Thymus (tissue), 11 donors: ENCODE measurements at regions not wholly inside any gene's neighbourhood (a gene's known extent, or its start where the extent isn't known, plus 50 kb on each side); places are given as distances from the start of the nearest gene placed in this dataset.
"Not testable (repeated sequence)": the region's sequence is repeated elsewhere in the genome, so short reads cannot be mapped to it uniquely, and the experiment has no call there.

Experiments
- DNase-seq, 9 donors: peaks; one replicate each; pipeline ENCODE4 v3.0.0-alpha.2; 2013; ENCODE audit warnings: low spot score in 9 of 9, low read depth in 6 of 9, missing footprints in 1 of 9
- H3K27ac ChIP-seq, 2 donors: one replicate each; pipeline ENCODE4 v1.5.1; 2013; ENCODE audit warnings: control low read depth in 1 of 2, low read depth in 1 of 2, low read length in 1 of 2, mild to moderate bottlenecking in 1 of 2, moderate library complexity in 1 of 2
- H3K27me3 ChIP-seq, 2 donors: one replicate each; pipeline ENCODE4 v1.5.1; 2013; ENCODE audit warnings: low read length in 1 of 2; ENCODE audit not compliant: control insufficient read depth in 2 of 2, insufficient read depth in 1 of 2
- H3K36me3 ChIP-seq, 2 donors: one replicate each; pipeline ENCODE4 v1.5.1; 2013; ENCODE audit warnings: low read length in 1 of 2, mild to moderate bottlenecking in 1 of 2, moderate library complexity in 1 of 2; ENCODE audit not compliant: control insufficient read depth in 2 of 2, insufficient read depth in 2 of 2
- H3K4me1 ChIP-seq, 2 donors: one replicate each; pipeline ENCODE4 v1.5.1; 2013; ENCODE audit warnings: low read length in 2 of 2; ENCODE audit not compliant: control insufficient read depth in 2 of 2, insufficient read depth in 2 of 2
- H3K4me3 ChIP-seq, 2 donors: one replicate each; pipeline ENCODE4 v1.5.1; 2013; ENCODE audit warnings: low read length in 2 of 2, control low read depth in 1 of 2, mild to moderate bottlenecking in 1 of 2
- H3K9me3 ChIP-seq, 2 donors: one replicate each; pipeline ENCODE4 v1.5.1; 2013; ENCODE audit warnings: low read length in 1 of 2, mild to moderate bottlenecking in 1 of 2; ENCODE audit not compliant: control insufficient read depth in 2 of 2, insufficient read depth in 1 of 2
- WGBS: extraction: QIAGEN DNeasy Blood & Tissue Kit; methylation state at CpG from one replicate; pipeline ENCODE4 v1.1.7; 2013; 5-methylcytosine and 5-hydroxymethylcytosine counted together
- donor health status: healthy.

GRCh38 chr5:29208024-29208423 is 1985.5 kb upstream of the CDH6 start:
- no peak for DNase-seq
- Histone ChIP-seq H3K27ac (no peak overlapping the region), H3K36me3 (no peaks in the 10 kb centered on the region), H3K9me3 (no peaks in the 10 kb centered on the region), H3K4me1 (no peaks in the 10 kb centered on the region), H3K27me3 (no peaks in the 10 kb centered on the region), H3K4me3 (no peak overlapping the region)

- Histone ChIP-seq H3K36me3 (no peaks in the 10 kb centered on the region), H3K9me3 (no peaks in the 10 kb centered on the region), H3K4me1 (no peaks in the 10 kb centered on the region), H3K4me3 (no peak overlapping the region), H3K27ac (no peak overlapping the region), H3K27me3 (no peaks in the 10 kb centered on the region)
- no peak for DNase-seq
Observed at GRCh38 chr5:29203049-29203448, 1990.4 kb upstream of the CDH6 start.

GRCh38 chr5:29197631-29198454 is 1995.6 kb upstream of the CDH6 start:
- Histone ChIP-seq H3K36me3 (no peaks in the 10 kb centered on the region), H3K4me1 (no peaks in the 10 kb centered on the region), H3K9me3 (no peaks in the 10 kb centered on the region), H3K27me3 (no peaks in the 10 kb centered on the region), H3K4me3 (no peak overlapping the region), H3K27ac (no peak overlapping the region)
- no peak for DNase-seq
- WGBS: 83% methylated on average over 2 of the region's 2 CpGs

- Histone ChIP-seq H3K36me3 (no peaks in the 10 kb centered on the region), H3K4me1 (no peaks in the 10 kb centered on the region), H3K27ac (no peak overlapping the region), H3K9me3 (peaks cover 0 to 3% of the 10 kb centered on the region in 2 donors), H3K27me3 (no peaks in the 10 kb centered on the region), H3K4me3 (no peak overlapping the region)
- 71% methylated on average over 1 of the region's 1 CpG for WGBS
- no peak for DNase-seq
Observed at GRCh38 chr5:29193972-29194371, 1999.5 kb upstream of the CDH6 start.

- WGBS: 89% methylated on average over 26 of the region's 28 CpGs
- DNase-seq: not testable (repeated sequence)
Observed at GRCh38 chr5:29191269-29192048, 2002.0 kb upstream of the CDH6 start.

GRCh38 chr5:29190398-29190797 is 2003.1 kb upstream of the CDH6 start:
- DNase-seq, H3K27ac ChIP-seq: not testable (repeated sequence)
- 77% methylated on average over 1 of the region's 1 CpG for WGBS

More at GRCh38 chr5:29191269-29192048, 2002.0 kb upstream of the CDH6 start:
- H3K9me3 ChIP-seq, H3K36me3 ChIP-seq, H3K4me3 ChIP-seq, H3K4me1 ChIP-seq, H3K27me3 ChIP-seq, H3K27ac ChIP-seq: not testable (repeated sequence)

GRCh38 chr5:29186380-29186779 is 2007.1 kb upstream of the CDH6 start:
- 67% methylated on average over 4 of the region's 5 CpGs for WGBS
- not testable (repeated sequence) for H3K36me3 ChIP-seq, H3K9me3 ChIP-seq, H3K4me1 ChIP-seq, H3K4me3 ChIP-seq, H3K27me3 ChIP-seq, DNase-seq, H3K27ac ChIP-seq

More at GRCh38 chr5:29190398-29190797, 2003.1 kb upstream of the CDH6 start:
- not testable (repeated sequence) for H3K4me1 ChIP-seq, H3K36me3 ChIP-seq, H3K27me3 ChIP-seq, H3K4me3 ChIP-seq, H3K9me3 ChIP-seq

- H3K9me3 ChIP-seq: no peaks in the 10 kb centered on the region
- WGBS: 94% methylated on average over 1 of the region's 1 CpG
- no peak overlapping the region for H3K27ac ChIP-seq
- H3K36me3 ChIP-seq: no peaks in the 10 kb centered on the region
- DNase-seq: no peak
- no peaks in the 10 kb centered on the region for H3K27me3 ChIP-seq
- no peak overlapping the region for H3K4me3 ChIP-seq
- H3K4me1 ChIP-seq: no peaks in the 10 kb centered on the region
Observed at GRCh38 chr5:29185558-29185957, 2007.9 kb upstream of the CDH6 start.

GRCh38 chr5:29175774-29176173 is 2017.7 kb upstream of the CDH6 start:
- H3K4me3 ChIP-seq: no peak overlapping the region
- no peaks in the 10 kb centered on the region for H3K27me3 ChIP-seq
- H3K36me3 ChIP-seq: no peaks in the 10 kb centered on the region
- H3K27ac ChIP-seq: no peak overlapping the region
- DNase-seq: no peak
- peaks cover 0 to 5% of the 10 kb centered on the region in 2 donors for H3K9me3 ChIP-seq
- H3K4me1 ChIP-seq: no peaks in the 10 kb centered on the region
- 77% methylated on average over 1 of the region's 1 CpG for WGBS
